ENCODE measurements at regions not wholly inside any gene's neighbourhood (a gene's known extent, or its start where the extent isn't known, plus 50 kb on each side); places are given as distances from the start of the nearest gene placed in this dataset.

DNA sequence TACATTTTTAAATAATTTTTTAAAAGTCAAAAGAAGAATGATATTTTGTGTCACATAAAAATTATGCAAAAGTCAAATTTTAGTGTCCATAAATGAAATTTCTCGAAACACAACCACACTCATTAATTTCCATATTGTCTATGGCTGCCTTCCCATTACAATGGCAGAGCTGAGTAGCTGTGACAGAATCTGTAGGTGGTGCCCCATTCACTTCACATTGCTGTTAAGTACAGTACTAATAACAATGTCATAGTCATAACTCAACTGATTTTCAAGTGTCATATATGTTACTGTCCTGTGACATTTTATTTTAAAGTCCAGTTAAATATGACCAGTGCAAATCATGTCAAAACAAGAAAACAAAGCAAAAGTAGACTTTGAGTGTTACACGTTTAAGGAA is 114.3 kb downstream of the SPRY2 start:
- no peaks in the 10 kb centered on the region for H3K36me3 ChIP-seq
- DNase-seq (no peak), ATAC-seq (ENCODE audit: low FRiP score in 2 of 2) (no peak)
- TF ChIP-seq POLR2AphosphoS5 (IDR thresholded peaks at IDR 0.05) (no peak), POLR2A (IDR thresholded peaks at IDR 0.05) (no peak), EP300 (IDR thresholded peaks at IDR 0.05) (no peak)
- TF ChIP-seq, protein P1, sequence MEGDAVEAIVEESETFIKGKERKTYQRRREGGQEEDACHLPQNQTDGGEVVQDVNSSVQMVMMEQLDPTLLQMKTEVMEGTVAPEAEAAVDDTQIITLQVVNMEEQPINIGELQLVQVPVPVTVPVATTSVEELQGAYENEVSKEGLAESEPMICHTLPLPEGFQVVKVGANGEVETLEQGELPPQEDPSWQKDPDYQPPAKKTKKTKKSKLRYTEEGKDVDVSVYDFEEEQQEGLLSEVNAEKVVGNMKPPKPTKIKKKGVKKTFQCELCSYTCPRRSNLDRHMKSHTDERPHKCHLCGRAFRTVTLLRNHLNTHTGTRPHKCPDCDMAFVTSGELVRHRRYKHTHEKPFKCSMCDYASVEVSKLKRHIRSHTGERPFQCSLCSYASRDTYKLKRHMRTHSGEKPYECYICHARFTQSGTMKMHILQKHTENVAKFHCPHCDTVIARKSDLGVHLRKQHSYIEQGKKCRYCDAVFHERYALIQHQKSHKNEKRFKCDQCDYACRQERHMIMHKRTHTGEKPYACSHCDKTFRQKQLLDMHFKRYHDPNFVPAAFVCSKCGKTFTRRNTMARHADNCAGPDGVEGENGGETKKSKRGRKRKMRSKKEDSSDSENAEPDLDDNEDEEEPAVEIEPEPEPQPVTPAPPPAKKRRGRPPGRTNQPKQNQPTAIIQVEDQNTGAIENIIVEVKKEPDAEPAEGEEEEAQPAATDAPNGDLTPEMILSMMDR (IDR thresholded peaks at IDR 0.05), result no peak
- no peaks in the 10 kb centered on the region for H3K27me3 ChIP-seq
- no peak overlapping the region for H3K27ac ChIP-seq
- no peaks in the 10 kb centered on the region for H3K9me3 ChIP-seq
- WGBS, 2 donors, result 80 to 85% methylated on average over 2 of the region's 2 CpGs
- no peaks in the 10 kb centered on the region for H3K4me1 ChIP-seq
- no peak overlapping the region for H3K4me3 ChIP-seq

DNA sequence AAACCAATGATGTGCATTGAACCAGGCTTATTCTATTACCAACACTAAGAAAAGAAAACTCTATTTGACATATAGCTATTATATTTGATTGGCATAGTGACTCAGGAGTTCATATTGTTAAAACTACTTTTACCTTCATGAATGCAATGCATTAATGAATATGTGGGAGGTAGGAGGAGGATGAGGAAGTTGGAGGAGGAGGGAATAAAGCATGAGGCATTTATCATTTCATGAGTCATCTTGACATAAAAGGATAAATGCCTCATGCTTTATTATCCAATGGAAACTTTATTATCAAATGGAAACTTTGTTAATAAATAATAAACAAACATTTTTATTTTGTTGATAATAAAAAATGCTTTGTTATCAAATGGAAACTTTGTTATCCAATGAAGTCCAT is 116.5 kb downstream of the SPRY2 start:
- no peaks in the 10 kb centered on the region for H3K9me3 ChIP-seq
- H3K36me3 ChIP-seq, result no peaks in the 10 kb centered on the region
- ATAC-seq (ENCODE audit: low FRiP score in 2 of 2) (no peak), DNase-seq (no peak)
- H3K27ac ChIP-seq, result no peak overlapping the region
- no peaks in the 10 kb centered on the region for H3K27me3 ChIP-seq
- no peaks in the 10 kb centered on the region for H3K4me1 ChIP-seq
- TF ChIP-seq, protein P1 (IDR thresholded peaks at IDR 0.05), result no peak
- TF ChIP-seq POLR2A (IDR thresholded peaks at IDR 0.05) (no peak), EP300 (IDR thresholded peaks at IDR 0.05) (no peak), POLR2AphosphoS5 (IDR thresholded peaks at IDR 0.05) (no peak)
- no peak overlapping the region for H3K4me3 ChIP-seq

DNA sequence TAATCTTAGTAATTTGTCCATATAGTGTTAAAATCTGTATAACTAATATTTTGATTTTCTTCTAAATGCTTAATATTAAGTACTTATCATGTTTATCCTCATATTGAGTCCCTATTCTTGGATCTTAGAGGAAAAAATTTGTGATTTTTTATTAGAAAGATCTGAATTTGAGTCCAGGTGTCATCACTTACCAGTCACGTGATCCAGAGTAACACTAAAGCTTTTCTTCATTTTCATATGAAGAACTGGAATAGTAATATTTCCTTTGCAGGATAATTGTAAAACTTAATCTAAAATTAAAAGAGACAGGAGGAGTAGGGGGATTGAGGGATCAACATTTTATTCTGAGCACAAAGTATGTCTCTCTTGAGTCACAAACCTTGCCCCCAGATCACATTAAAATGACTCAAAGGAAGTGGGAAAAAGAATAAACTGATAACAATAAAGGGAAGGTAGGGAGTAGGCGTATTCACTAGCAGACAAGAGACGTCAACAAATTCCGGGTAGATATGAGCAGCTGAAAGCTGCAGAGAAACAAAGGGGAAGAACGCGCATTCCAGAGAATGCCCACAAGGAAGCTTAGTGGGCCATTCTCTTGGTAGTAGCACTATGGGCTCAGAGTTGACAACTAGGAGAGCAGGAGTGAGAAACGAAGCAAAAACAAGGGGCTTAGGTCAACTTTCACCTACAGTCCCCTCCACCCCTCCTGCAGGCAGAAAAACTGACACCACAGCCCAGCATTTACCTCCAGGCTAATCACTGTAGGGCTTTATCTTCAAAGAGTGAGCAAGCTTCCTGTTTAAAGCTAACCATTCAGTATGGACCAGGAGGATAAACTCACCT is 123.1 kb downstream of the SPRY2 start:
- Histone ChIP-seq H3K4me3 (no peak overlapping the region), H3K27ac (no peak overlapping the region), H3K36me3 (no peaks in the 10 kb centered on the region), H3K27me3 (no peaks in the 10 kb centered on the region), H3K4me1 (peaks cover 0 to 9% (median 0%) of the 10 kb centered on the region in 4 donors), H3K9me3 (no peaks in the 10 kb centered on the region)
- DNase-seq (no peak), ATAC-seq (ENCODE audit: low FRiP score in 2 of 2) (no peak)
- TF ChIP-seq POLR2A (IDR thresholded peaks at IDR 0.05), result no peak
- 64 to 83% methylated on average over 7 of the region's 7 CpGs for WGBS, 2 donors

DNA sequence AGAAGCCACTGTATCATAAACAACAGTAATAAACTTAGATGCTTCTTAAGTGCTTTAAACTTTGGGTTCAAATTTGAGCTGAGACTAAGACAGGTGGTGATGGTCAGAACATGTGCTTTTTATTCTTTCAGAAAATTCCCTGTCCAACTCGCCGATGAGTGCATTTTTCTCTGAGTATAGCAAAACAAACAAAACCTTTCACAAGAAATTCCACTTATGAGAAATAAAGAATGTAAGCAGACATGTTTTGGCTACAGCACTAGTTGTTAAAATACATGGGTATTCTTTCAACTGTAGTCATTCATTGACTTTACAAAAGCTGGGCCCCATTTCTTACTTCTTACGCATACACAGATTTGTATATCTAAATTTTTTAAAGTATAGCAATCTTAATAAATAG is 125.6 kb downstream of the SPRY2 start:
- peak overlapping the region in 1 of 4 donors; percentile 17 for H3K27ac ChIP-seq
- no peak overlapping the region for H3K4me3 ChIP-seq
- no peaks in the 10 kb centered on the region for H3K27me3 ChIP-seq
- no peak for DNase-seq
- TF ChIP-seq EP300 (IDR thresholded peaks at IDR 0.05), result peak in 1 of 4 donors; percentile 13
- TF ChIP-seq, protein P1 (IDR thresholded peaks at IDR 0.05), result no peak
- H3K4me1 ChIP-seq, result peaks cover 0 to 9% (median 0%) of the 10 kb centered on the region in 4 donors
- no peaks in the 10 kb centered on the region for H3K9me3 ChIP-seq
- ATAC-seq (ENCODE audit: low FRiP score in 2 of 2), result peak; percentile 26 to 79
- H3K36me3 ChIP-seq, result no peaks in the 10 kb centered on the region
- 52 to 63% methylated on average over 3 of the region's 3 CpGs for WGBS, 2 donors

DNA sequence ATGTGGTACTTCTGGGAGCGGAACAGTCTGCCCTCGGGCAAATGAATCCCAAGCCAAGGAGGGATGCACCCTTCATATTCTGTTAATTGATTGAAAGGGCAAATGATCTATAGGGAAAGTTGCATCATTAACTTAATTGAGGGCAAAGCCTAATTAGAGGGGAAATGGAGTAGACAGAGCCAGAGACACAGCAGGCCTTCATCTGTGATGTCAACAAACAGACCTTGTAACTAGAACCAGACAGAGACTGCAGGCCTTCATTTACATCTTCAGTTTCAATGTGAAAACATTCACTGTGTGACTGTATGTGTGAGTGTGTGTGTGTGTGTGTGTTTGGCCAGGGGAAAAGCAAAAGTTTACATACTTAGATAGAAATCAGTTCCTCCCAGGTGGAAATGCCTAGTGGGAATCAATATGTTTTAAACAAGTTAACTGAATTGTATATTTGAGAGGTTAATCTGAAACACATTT is 126.4 kb downstream of the SPRY2 start:
- no peak for ATAC-seq (ENCODE audit: low FRiP score in 2 of 2)
- no peaks in the 10 kb centered on the region for H3K27me3 ChIP-seq

More for the DNA sequence above, 126.4 kb downstream of the SPRY2 start:
- DNase-seq, result no peak
- 79 to 82% methylated on average over 2 of the region's 2 CpGs for WGBS, 2 donors
- Histone ChIP-seq H3K9me3 (no peaks in the 10 kb centered on the region), H3K4me3 (no peak overlapping the region), H3K27ac (peak overlapping the region in 2 of 4 donors; percentile 11 to 23), H3K4me1 (peaks cover 0 to 9% (median 0%) of the 10 kb centered on the region in 4 donors), H3K36me3 (no peaks in the 10 kb centered on the region)
- no peak for TF ChIP-seq POLR2A (IDR thresholded peaks at IDR 0.05)
- TF ChIP-seq EP300 (IDR thresholded peaks at IDR 0.05), result no peak
- TF ChIP-seq POLR2AphosphoS5 (IDR thresholded peaks at IDR 0.05), result no peak
- TF ChIP-seq, protein P1 (IDR thresholded peaks at IDR 0.05), result no peak
